H9 (cell line): ENCODE measurements at regions not wholly inside any gene's neighbourhood (a gene's known extent, or its start where the extent isn't known, plus 50 kb on each side); places are given as distances from the start of the nearest gene placed in this dataset.

ENCODE experiments used
- DNase-seq: peaks from one replicate; pipeline ENCODE4 v3.0.0-alpha.2; 2017
- H2AFZ ChIP-seq: one replicate; pipeline ENCODE4 v1.6.1; 2013; ENCODE audit warnings: mild to moderate bottlenecking, low read length, control low read depth, moderate library complexity
- H2AK5ac ChIP-seq: 2 replicates; pipeline ENCODE4 v1.6.1; 2013; ENCODE audit warnings: low read length, control low read depth, mixed read lengths; ENCODE audit not compliant: insufficient read length
- H2BK120ac ChIP-seq: one replicate; pipeline ENCODE4 v1.6.1; 2013; ENCODE audit warnings: low read depth, mild to moderate bottlenecking, low read length, control low read depth, inconsistent platforms; ENCODE audit not compliant: poor library complexity, severe bottlenecking
- H2BK12ac ChIP-seq: 2 replicates; pipeline ENCODE4 v1.6.1; 2013; ENCODE audit warnings: low read length, control low read depth, mixed read lengths, low read depth; ENCODE audit not compliant: insufficient read length
- H2BK15ac ChIP-seq: 2 replicates; pipeline ENCODE4 v1.6.1; 2013; ENCODE audit warnings: low read depth, low read length, control low read depth
- H2BK20ac ChIP-seq: one replicate; pipeline ENCODE4 v1.6.1; 2013; ENCODE audit warnings: low read depth, mild to moderate bottlenecking, low read length, control low read depth, inconsistent platforms; ENCODE audit not compliant: poor library complexity, severe bottlenecking
- H2BK5ac ChIP-seq: 2 replicates; pipeline ENCODE4 v1.6.1; 2013; ENCODE audit warnings: low read length, control low read depth, mixed read lengths; ENCODE audit not compliant: insufficient read length
- H3K14ac ChIP-seq: 2 replicates; pipeline ENCODE4 v1.6.1; 2013; ENCODE audit warnings: low read length, control low read depth; ENCODE audit not compliant: insufficient read depth
- H3K18ac ChIP-seq: 2 replicates; pipeline ENCODE4 v1.6.1; 2013; ENCODE audit warnings: low read depth, mild to moderate bottlenecking, mixed read lengths, low read length, control low read depth; ENCODE audit not compliant: insufficient read length
- H3K23ac ChIP-seq: 2 replicates; pipeline ENCODE4 v1.6.1; 2013; ENCODE audit warnings: low read length, control low read depth, mixed read lengths, low read depth; ENCODE audit not compliant: insufficient read length
- H3K23me2 ChIP-seq: 2 replicates; pipeline ENCODE4 v1.6.1; 2013; ENCODE audit warnings: low read depth, mild to moderate bottlenecking, mixed read lengths, low read length, control low read depth; ENCODE audit not compliant: insufficient read length, poor library complexity, severe bottlenecking
- H3K27ac ChIP-seq: 2 replicates; pipeline ENCODE4 v1.5.1; 2013; ENCODE audit warnings: low read length, control low read depth, mixed read lengths, low read depth; ENCODE audit not compliant: insufficient read length
- H3K27me3 ChIP-seq: 2 replicates; pipeline ENCODE4 v1.6.1; 2013; ENCODE audit warnings: low read length, control low read depth, inconsistent platforms; ENCODE audit not compliant: insufficient read depth
- H3K4ac ChIP-seq: 2 replicates; pipeline ENCODE4 v1.6.1; 2013; ENCODE audit warnings: low read depth, mild to moderate bottlenecking, control low read depth, inconsistent platforms, low read length, moderate library complexity
- H3K4me1 ChIP-seq: 2 replicates; pipeline ENCODE4 v1.6.1; 2013; ENCODE audit warnings: low read length, control low read depth, inconsistent platforms; ENCODE audit not compliant: insufficient read depth
- H3K4me2 ChIP-seq: 2 replicates; pipeline ENCODE4 v1.6.1; 2013; ENCODE audit warnings: low read length, control low read depth, mixed read lengths; ENCODE audit not compliant: insufficient read length, insufficient read depth
- H3K56ac ChIP-seq: 2 replicates; pipeline ENCODE4 v1.6.1; 2013; ENCODE audit warnings: low read depth, mild to moderate bottlenecking, mixed read lengths, low read length, control low read depth; ENCODE audit not compliant: insufficient read length
- H3K79me1 ChIP-seq: 2 replicates; pipeline ENCODE4 v1.6.1; 2013; ENCODE audit warnings: low read depth, mild to moderate bottlenecking, moderate library complexity, low read length, control low read depth, inconsistent platforms; ENCODE audit not compliant: insufficient read depth, poor library complexity, severe bottlenecking
- H3K79me2 ChIP-seq: 2 replicates; pipeline ENCODE4 v1.6.1; 2013; ENCODE audit warnings: low read length, control low read depth, inconsistent platforms; ENCODE audit not compliant: insufficient read depth
- H3K9ac ChIP-seq: 2 replicates; pipeline ENCODE4 v1.6.1; 2013; ENCODE audit warnings: low read length, control low read depth, mixed read lengths; ENCODE audit not compliant: insufficient read length; ENCODE audit errors: extremely low read depth
- H3K9me3 ChIP-seq: one replicate; pipeline ENCODE4 v1.6.1; 2013; ENCODE audit warnings: low read depth, low read length, inconsistent platforms; ENCODE audit not compliant: control insufficient read depth
- H3T11ph ChIP-seq: one replicate; pipeline ENCODE4 v1.6.1; 2013; ENCODE audit warnings: mild to moderate bottlenecking, low read length, control low read depth, inconsistent platforms
- H4K20me1 ChIP-seq: one replicate; pipeline ENCODE4 v1.6.1; 2013; ENCODE audit not compliant: control insufficient read depth, insufficient read length, insufficient read depth
- H4K5ac ChIP-seq: 2 replicates; pipeline ENCODE4 v1.6.1; 2013; ENCODE audit warnings: low read depth, mild to moderate bottlenecking, mixed read lengths, low read length, control low read depth; ENCODE audit not compliant: insufficient read length
- H4K8ac ChIP-seq: replicated peaks from 2 replicates; pipeline ENCODE4 v1.6.1; 2013; ENCODE audit warnings: low read length, control low read depth, mixed read lengths, low read depth; ENCODE audit not compliant: insufficient read length
- H4K91ac ChIP-seq: 2 replicates; pipeline ENCODE4 v1.6.1; 2013; ENCODE audit warnings: low read depth, mild to moderate bottlenecking, moderate library complexity, mixed read lengths, low read length, control low read depth; ENCODE audit not compliant: insufficient read length
- H3K27ac Mint-ChIP-seq, 3 experiments: 2 replicates in 2 of 3; 3 replicates in 1 of 3; pipeline ENCODE4 v1.8.0; 2020 to 2021; ENCODE audit warnings: mixed read lengths in 3 of 3, mild to moderate bottlenecking in 1 of 3, moderate library complexity in 1 of 3
- H3K27me3 Mint-ChIP-seq: 2 replicates; pipeline ENCODE4 v1.8.0; 2021; ENCODE audit warnings: low read depth, mild to moderate bottlenecking, moderate library complexity, mixed read lengths
- H3K36me3 Mint-ChIP-seq, 3 experiments: 2 replicates in 2 of 3; 3 replicates in 1 of 3; pipeline ENCODE4 v1.8.0; 2020 to 2021; ENCODE audit warnings: low read depth in 3 of 3, mixed read lengths in 3 of 3; ENCODE audit not compliant: insufficient read depth in 1 of 3
- H3K4me1 Mint-ChIP-seq, 2 experiments: 2 replicates each; pipeline ENCODE4 v1.8.0; 2020; ENCODE audit warnings: mixed read lengths in 2 of 2
- H3K4me3 Mint-ChIP-seq, 2 experiments: 2 replicates in 1 of 2; 3 replicates in 1 of 2; pipeline ENCODE4 v1.8.0; 2020 to 2021; ENCODE audit warnings: mild to moderate bottlenecking in 2 of 2, mixed read lengths in 2 of 2, moderate library complexity in 1 of 2
- H3K9me3 Mint-ChIP-seq, 2 experiments: 2 replicates in 1 of 2; 3 replicates in 1 of 2; pipeline ENCODE4 v1.8.0; 2020; ENCODE audit warnings: mild to moderate bottlenecking in 2 of 2, mixed read lengths in 2 of 2, moderate library complexity in 1 of 2
- WGBS: extraction: QIAGEN DNeasy Blood & Tissue Kit; methylation state at CpG from one replicate; pipeline ENCODE4 v1.1.7; 2013; ENCODE audit warnings: missing lambda C conversion rate, low lambda C conversion rate, mixed read lengths; ENCODE audit not compliant: insufficient read length; ENCODE audit errors: extremely low coverage; 5-methylcytosine and 5-hydroxymethylcytosine counted together
- TF ChIP-seq, protein P1 (sequence below): fragments of 200-600 bp; sonication (generic); conservative IDR thresholded peaks from 3 replicates; pipeline ENCODE4 v1.8.0; 2021; ENCODE audit warnings: antibody characterized with exemption, mild to moderate bottlenecking

GRCh38 chr2:60023256-60023985 lies 530.0 kb downstream of the BCL11A start:
- Histone ChIP-seq H2BK12ac (no peak overlapping the region), H3K9ac (no peak overlapping the region), H3K27ac (no peak overlapping the region), H2AFZ (no peak overlapping the region), H2BK20ac (no peak overlapping the region), H4K91ac (no peak overlapping the region), H2AK5ac (no peak overlapping the region), H3K56ac (no peak overlapping the region), H3T11ph (no peak overlapping the region), H3K27me3 (no peaks in the 10 kb centered on the region), H2BK120ac (no peak overlapping the region), H3K4ac (no peak overlapping the region), H3K79me2 (no peaks in the 10 kb centered on the region), H3K18ac (no peak overlapping the region), H4K5ac (no peak overlapping the region), H3K4me1 (no peaks in the 10 kb centered on the region), H3K79me1 (no peaks in the 10 kb centered on the region), H2BK5ac (no peak overlapping the region), H4K20me1 (no peaks in the 10 kb centered on the region), H3K14ac (no peak overlapping the region), H3K9me3 (no peaks in the 10 kb centered on the region), H2BK15ac (no peak overlapping the region), H3K23me2 (no peaks in the 10 kb centered on the region), H3K4me2 (no peak overlapping the region), H3K23ac (no peak overlapping the region), H4K8ac (no peak overlapping the region)
- WGBS = no CpG with 5 or more reads among the region's 5 CpGs
- Mint-ChIP-seq H3K4me3 (no peak overlapping the region), H3K4me1 (no peaks in the 10 kb centered on the region), H3K9me3 (peaks cover 9% of the 10 kb centered on the region in 2 experiments; a peak in 4 of 5 replicates), H3K27me3 (no peaks in the 10 kb centered on the region; the same call in 1 of the 2 replicates), H3K27ac (peak overlapping the region in 1 of 3 experiments; percentile 45; a peak in 1 of 7 replicates), H3K36me3 (peaks cover 0 to 8% (median 2%) of the 10 kb centered on the region in 3 experiments; a peak in 3 of 7 replicates)
- TF ChIP-seq, protein P1, sequence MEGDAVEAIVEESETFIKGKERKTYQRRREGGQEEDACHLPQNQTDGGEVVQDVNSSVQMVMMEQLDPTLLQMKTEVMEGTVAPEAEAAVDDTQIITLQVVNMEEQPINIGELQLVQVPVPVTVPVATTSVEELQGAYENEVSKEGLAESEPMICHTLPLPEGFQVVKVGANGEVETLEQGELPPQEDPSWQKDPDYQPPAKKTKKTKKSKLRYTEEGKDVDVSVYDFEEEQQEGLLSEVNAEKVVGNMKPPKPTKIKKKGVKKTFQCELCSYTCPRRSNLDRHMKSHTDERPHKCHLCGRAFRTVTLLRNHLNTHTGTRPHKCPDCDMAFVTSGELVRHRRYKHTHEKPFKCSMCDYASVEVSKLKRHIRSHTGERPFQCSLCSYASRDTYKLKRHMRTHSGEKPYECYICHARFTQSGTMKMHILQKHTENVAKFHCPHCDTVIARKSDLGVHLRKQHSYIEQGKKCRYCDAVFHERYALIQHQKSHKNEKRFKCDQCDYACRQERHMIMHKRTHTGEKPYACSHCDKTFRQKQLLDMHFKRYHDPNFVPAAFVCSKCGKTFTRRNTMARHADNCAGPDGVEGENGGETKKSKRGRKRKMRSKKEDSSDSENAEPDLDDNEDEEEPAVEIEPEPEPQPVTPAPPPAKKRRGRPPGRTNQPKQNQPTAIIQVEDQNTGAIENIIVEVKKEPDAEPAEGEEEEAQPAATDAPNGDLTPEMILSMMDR = no peak
- DNase-seq = no peak
